ENCODE measurements at regions not wholly inside any gene's neighbourhood (a gene's known extent, or its start where the extent isn't known, plus 50 kb on each side); places are given as distances from the start of the nearest gene placed in this dataset.
"Not testable (repeated sequence)": the region's sequence is repeated elsewhere in the genome, so short reads cannot be mapped to it uniquely, and the experiment has no call there.

DNA sequence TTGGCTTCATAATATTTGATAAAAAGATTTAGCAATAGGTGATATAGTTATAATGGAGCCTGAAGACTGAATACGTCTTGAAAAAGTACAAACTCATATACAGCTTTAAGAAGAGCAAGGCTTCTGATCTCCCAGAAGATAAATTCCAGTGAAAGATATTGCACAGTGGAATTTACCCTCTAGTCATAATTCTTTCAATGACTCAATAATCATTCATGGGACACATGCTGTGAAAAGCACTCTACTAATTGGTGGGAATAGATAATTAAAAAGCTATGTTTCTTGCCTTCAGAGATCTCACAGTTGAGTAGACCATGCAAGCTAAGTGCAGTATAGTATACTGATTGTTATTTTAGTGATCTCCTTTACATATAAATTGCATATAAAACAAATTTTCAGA lies 538.6 kb upstream of the CYLC2 start:
- TF ChIP-seq POLR2A (IDR thresholded peaks at IDR 0.05) = no peak
- TF ChIP-seq, protein P1, sequence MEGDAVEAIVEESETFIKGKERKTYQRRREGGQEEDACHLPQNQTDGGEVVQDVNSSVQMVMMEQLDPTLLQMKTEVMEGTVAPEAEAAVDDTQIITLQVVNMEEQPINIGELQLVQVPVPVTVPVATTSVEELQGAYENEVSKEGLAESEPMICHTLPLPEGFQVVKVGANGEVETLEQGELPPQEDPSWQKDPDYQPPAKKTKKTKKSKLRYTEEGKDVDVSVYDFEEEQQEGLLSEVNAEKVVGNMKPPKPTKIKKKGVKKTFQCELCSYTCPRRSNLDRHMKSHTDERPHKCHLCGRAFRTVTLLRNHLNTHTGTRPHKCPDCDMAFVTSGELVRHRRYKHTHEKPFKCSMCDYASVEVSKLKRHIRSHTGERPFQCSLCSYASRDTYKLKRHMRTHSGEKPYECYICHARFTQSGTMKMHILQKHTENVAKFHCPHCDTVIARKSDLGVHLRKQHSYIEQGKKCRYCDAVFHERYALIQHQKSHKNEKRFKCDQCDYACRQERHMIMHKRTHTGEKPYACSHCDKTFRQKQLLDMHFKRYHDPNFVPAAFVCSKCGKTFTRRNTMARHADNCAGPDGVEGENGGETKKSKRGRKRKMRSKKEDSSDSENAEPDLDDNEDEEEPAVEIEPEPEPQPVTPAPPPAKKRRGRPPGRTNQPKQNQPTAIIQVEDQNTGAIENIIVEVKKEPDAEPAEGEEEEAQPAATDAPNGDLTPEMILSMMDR (IDR thresholded peaks at IDR 0.05) = no peak
- H3K4me3 ChIP-seq = no peak overlapping the region
- no peaks in the 10 kb centered on the region for H3K9me3 ChIP-seq
- H3K27me3 ChIP-seq = no peaks in the 10 kb centered on the region
- H3K36me3 ChIP-seq = no peaks in the 10 kb centered on the region
- no peak for DNase-seq
- H3K27ac ChIP-seq = no peak overlapping the region
- H3K4me1 ChIP-seq = no peaks in the 10 kb centered on the region
- intact Hi-C loops (cut with DNase I; ENCODE audit: low total_unique reads) = no loop called here

DNA sequence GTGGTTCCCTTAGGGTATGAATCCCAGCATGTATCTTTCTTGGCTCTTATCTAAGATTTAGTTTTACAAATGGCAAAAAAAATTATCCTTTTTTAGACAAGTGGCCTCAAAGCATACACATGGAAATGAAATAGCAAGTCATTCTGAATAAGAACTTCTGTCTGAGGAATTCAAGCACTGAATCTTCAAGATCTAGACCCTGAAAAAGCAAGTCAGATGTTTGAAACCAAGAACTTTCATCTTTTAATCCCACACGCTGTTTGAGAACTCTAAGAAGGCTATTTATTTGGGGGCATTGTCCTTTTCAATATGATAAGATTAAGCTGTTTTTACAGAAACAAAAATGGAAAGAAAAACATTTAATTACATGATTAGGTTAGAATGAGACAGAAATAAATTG lies 549.2 kb upstream of the CYLC2 start:
- DNase-seq = no peak
- TF ChIP-seq POLR2A (IDR thresholded peaks at IDR 0.05) = no peak
- TF ChIP-seq, protein P1 (IDR thresholded peaks at IDR 0.05) = no peak

DNA sequence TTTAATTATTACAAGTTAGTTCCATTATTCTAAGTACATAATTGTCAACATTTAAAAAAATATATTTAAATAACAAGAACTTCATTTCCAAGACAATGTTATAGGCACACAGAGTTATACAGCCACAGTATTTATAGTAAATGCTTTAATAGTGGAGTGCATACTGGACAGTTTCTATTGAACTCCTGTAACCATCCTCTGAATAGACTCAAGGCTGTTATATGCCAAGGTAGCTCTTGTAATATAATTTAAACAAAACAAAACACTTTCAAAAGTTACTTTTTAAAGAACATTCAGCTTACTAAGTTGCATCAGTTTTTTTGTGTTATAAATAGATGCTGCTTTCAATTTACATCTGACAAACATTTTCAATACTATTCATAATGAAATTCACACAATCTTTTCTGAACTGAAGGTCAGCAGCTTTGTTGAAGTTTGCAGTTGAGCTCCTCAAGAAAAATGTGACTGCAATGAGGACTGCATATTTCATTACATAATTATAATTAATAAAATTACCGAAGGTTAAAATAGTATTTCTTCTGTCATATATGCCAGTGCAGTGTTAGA lies 549.9 kb upstream of the CYLC2 start:
- Histone ChIP-seq H3K9me3 (no peaks in the 10 kb centered on the region), H3K27me3 (no peaks in the 10 kb centered on the region), H3K4me1 (no peaks in the 10 kb centered on the region), H3K36me3 (no peaks in the 10 kb centered on the region), H3K4me3 (no peak overlapping the region), H3K27ac (no peak overlapping the region)
- TF ChIP-seq, protein P1 (IDR thresholded peaks at IDR 0.05) = no peak
- no peak for TF ChIP-seq POLR2A (IDR thresholded peaks at IDR 0.05)
- DNase-seq = no peak
- intact Hi-C loops (cut with DNase I; ENCODE audit: low total_unique reads) = no loop called here

More for the DNA sequence above, 549.2 kb upstream of the CYLC2 start:
- Histone ChIP-seq H3K4me1 (no peaks in the 10 kb centered on the region), H3K36me3 (no peaks in the 10 kb centered on the region), H3K9me3 (no peaks in the 10 kb centered on the region), H3K27ac (no peak overlapping the region), H3K27me3 (no peaks in the 10 kb centered on the region), H3K4me3 (no peak overlapping the region)
- intact Hi-C loops (cut with DNase I; ENCODE audit: low total_unique reads) = no loop called here

DNA sequence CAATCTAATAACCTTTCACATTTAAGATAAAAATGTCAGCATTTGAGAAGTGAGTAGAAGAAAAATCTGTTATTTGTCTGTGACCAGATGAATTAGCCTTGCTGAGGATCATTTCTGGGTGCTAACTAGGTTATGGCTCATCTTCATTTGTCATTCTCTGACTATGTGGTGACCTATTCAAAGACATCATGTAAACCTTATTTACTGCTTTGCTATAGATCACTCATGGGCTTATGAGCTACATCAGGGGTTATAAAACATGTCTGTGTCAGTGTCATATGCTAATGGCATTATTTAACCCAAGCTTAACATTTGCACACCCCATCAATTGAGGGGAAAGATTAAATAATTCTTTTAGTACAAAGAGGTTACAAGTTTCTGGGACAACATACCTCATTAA lies 555.5 kb upstream of the CYLC2 start:
- no peaks in the 10 kb centered on the region for H3K9me3 ChIP-seq
- no peaks in the 10 kb centered on the region for H3K36me3 ChIP-seq
- no peaks in the 10 kb centered on the region for H3K27me3 ChIP-seq
- no peaks in the 10 kb centered on the region for H3K4me1 ChIP-seq
- TF ChIP-seq, protein P1 (IDR thresholded peaks at IDR 0.05) = no peak
- no peak for TF ChIP-seq POLR2A (IDR thresholded peaks at IDR 0.05)
- DNase-seq = no peak
- intact Hi-C loops (cut with DNase I; ENCODE audit: low total_unique reads) = no loop called here
- no peak overlapping the region for H3K4me3 ChIP-seq
- H3K27ac ChIP-seq = no peak overlapping the region

DNA sequence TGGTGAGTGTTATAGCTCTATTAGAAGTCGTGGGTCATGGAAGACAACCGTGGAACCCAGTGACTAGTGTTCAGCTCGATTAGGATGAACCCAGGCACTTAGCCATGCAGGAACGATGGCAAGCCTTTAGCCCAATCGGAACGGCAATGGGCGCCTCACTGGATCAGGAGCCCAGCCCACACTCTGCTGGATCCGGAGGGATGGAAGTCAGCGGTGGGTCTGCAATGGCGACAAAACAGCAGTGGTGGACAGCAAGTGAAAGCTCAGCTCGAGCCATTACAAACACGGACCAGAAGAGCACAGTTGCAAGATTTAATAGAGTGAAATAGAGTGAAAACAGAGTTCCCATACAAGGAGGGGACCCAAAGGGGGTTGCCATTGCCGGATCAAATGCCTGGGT lies 558.5 kb upstream of the CYLC2 start:
- H3K27me3 ChIP-seq; intact Hi-C loops (cut with DNase I; ENCODE audit: low total_unique reads); H3K4me1 ChIP-seq; H3K27ac ChIP-seq; DNase-seq; H3K36me3 ChIP-seq; H3K9me3 ChIP-seq; H3K4me3 ChIP-seq: not testable (repeated sequence)

DNA sequence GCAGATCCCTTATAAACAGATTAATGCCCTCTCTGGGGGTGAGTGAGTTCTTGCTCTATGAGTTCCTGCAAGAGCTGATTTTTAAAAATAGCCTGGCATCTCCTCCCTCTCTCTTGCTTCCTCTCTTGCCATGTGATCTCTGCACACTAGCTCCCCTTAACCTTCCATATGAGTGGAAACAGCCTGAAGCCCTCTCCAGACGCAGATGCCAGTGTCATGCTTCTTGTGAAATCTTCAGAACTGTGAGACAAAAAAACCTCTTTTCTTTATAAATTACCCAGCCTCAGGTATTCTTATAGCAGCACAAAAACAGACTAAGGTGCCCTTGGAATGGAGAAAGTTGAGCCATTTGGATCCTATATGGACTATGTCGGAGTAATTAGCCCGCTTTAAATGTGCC lies 559.7 kb upstream of the CYLC2 start:
- Histone ChIP-seq H3K27me3 (no peaks in the 10 kb centered on the region), H3K4me1 (no peaks in the 10 kb centered on the region), H3K27ac (no peak overlapping the region), H3K36me3 (no peaks in the 10 kb centered on the region), H3K9me3 (no peaks in the 10 kb centered on the region), H3K4me3 (no peak overlapping the region)
- no peak for DNase-seq
- TF ChIP-seq, protein P1 (IDR thresholded peaks at IDR 0.05) = no peak
- TF ChIP-seq POLR2A (IDR thresholded peaks at IDR 0.05) = no peak
- intact Hi-C loops (cut with DNase I; ENCODE audit: low total_unique reads) = no loop called here

All from uterus (tissue), 3 donors.